GM18502 (cell line): ENCODE measurements at regions not wholly inside any gene's neighbourhood (a gene's known extent, or its start where the extent isn't known, plus 50 kb on each side); places are given as distances from the start of the nearest gene placed in this dataset.

Experiments used
- ATAC-seq: cut with Tn5 transposase; IDR thresholded peaks from one replicate; pipeline ENCODE4 v1.9.1; 2021; ENCODE audit warnings: mild to moderate bottlenecking; ENCODE audit not compliant: unreplicated experiment, poor library complexity

GRCh38 chr2:177053716-177054115 lies 158.9 kb upstream of the HNRNPA3 start:
- no peak for ATAC-seq

GRCh38 chr2:177056481-177056929 lies 156.1 kb upstream of the HNRNPA3 start:
- no peak for ATAC-seq

GRCh38 chr2:177058747-177059146 lies 153.8 kb upstream of the HNRNPA3 start:
- no peak for ATAC-seq

- no peak for ATAC-seq
Observed at GRCh38 chr2:177059293-177059692, 153.3 kb upstream of the HNRNPA3 start.

- no peak for ATAC-seq
Observed at GRCh38 chr2:177063331-177063730, 149.3 kb upstream of the HNRNPA3 start.

- no peak for ATAC-seq
Observed at GRCh38 chr2:177064422-177064821, 148.2 kb upstream of the HNRNPA3 start.

GRCh38 chr2:177068967-177069366 lies 143.6 kb upstream of the HNRNPA3 start:
- no peak for ATAC-seq

GRCh38 chr2:177072090-177072489 lies 140.5 kb upstream of the HNRNPA3 start:
- ATAC-seq = no peak

- ATAC-seq = no peak
Observed at GRCh38 chr2:177073611-177074010, 139.0 kb upstream of the HNRNPA3 start.

GRCh38 chr2:177074099-177074710 lies 138.4 kb upstream of the HNRNPA3 start:
- ATAC-seq = no peak

- no peak for ATAC-seq
Observed at GRCh38 chr2:177075254-177075653, 137.3 kb upstream of the HNRNPA3 start.

GRCh38 chr2:177076636-177077179 lies 135.9 kb upstream of the HNRNPA3 start:
- no peak for ATAC-seq

GRCh38 chr2:177077778-177078177 lies 134.8 kb upstream of the HNRNPA3 start:
- no peak for ATAC-seq

GRCh38 chr2:177078416-177078815 lies 134.2 kb upstream of the HNRNPA3 start:
- ATAC-seq = no peak

- no peak for ATAC-seq
Observed at GRCh38 chr2:177078855-177079254, 133.7 kb upstream of the HNRNPA3 start.

GRCh38 chr2:177080746-177081284 lies 131.8 kb upstream of the HNRNPA3 start:
- ATAC-seq = no peak

- no peak for ATAC-seq
Observed at GRCh38 chr2:177084607-177085006, 128.0 kb upstream of the HNRNPA3 start.

GRCh38 chr2:177088529-177088928 lies 124.1 kb upstream of the HNRNPA3 start:
- ATAC-seq = no peak

- ATAC-seq = no peak
Observed at GRCh38 chr2:177090967-177091366, 121.6 kb upstream of the HNRNPA3 start.

- ATAC-seq = no peak
Observed at GRCh38 chr2:177093371-177093770, 119.2 kb upstream of the HNRNPA3 start.

GRCh38 chr2:177098001-177098613 lies 114.5 kb upstream of the HNRNPA3 start:
- no peak for ATAC-seq

GRCh38 chr2:177101930-177102329 lies 110.7 kb upstream of the HNRNPA3 start:
- no peak for ATAC-seq
